ENCODE measurements at regions not wholly inside any gene's neighbourhood (a gene's known extent, or its start where the extent isn't known, plus 50 kb on each side); places are given as distances from the start of the nearest gene placed in this dataset.

- Histone ChIP-seq H4K91ac (ENCODE audit: low read length) (no peak overlapping the region), H2BK15ac (ENCODE audit: low read depth, poor library complexity, severe bottlenecking) (no peak overlapping the region), H2AFZ (ENCODE audit: low read depth, low read length) (no peak overlapping the region), H3K4me2 (ENCODE audit: low read length, poor library complexity, severe bottlenecking) (no peak overlapping the region), H3K4me3 (ENCODE audit: insufficient read depth in 1 of 2, low read depth in 1 of 2, low read length in 2 of 2) (no peak overlapping the region), H3K27ac (ENCODE audit: low read length, poor library complexity, severe bottlenecking) (no peak overlapping the region), H3K18ac (ENCODE audit: low read depth in 1 of 2, low read length in 2 of 2) (no peak overlapping the region), H2AK5ac (ENCODE audit: low read length, severe bottlenecking) (no peak overlapping the region), H3K4ac (ENCODE audit: low read depth in 1 of 2, low read length in 2 of 2) (no peak overlapping the region), H2BK12ac (ENCODE audit: low read length in 2 of 2) (no peak overlapping the region), H2BK120ac (ENCODE audit: low read depth, low read length) (no peak overlapping the region), H3K36me3 (ENCODE audit: control insufficient read depth in 1 of 2, insufficient read depth in 2 of 2, low read depth in 1 of 2, low read length in 2 of 2) (no peaks in the 10 kb centered on the region), H2BK5ac (ENCODE audit: low read depth, low read length, poor library complexity, severe bottlenecking) (no peak overlapping the region), H3K9ac (ENCODE audit: low read length) (no peak overlapping the region), H3K4me1 (ENCODE audit: control insufficient read depth, insufficient read depth, low read depth, low read length) (no peaks in the 10 kb centered on the region), H3K14ac (ENCODE audit: low read length in 2 of 2) (no peak overlapping the region), H3K27me3 (ENCODE audit: control insufficient read depth in 1 of 2, insufficient read depth in 1 of 2, low read length in 2 of 2) (no peaks in the 10 kb centered on the region), H3K9me3 (ENCODE audit: control insufficient read depth, low read length) (no peaks in the 10 kb centered on the region), H3K79me1 (replicated peaks; ENCODE audit: low read length, poor library complexity, severe bottlenecking) (no peaks in the 10 kb centered on the region), H3K23ac (ENCODE audit: low read length in 2 of 2) (no peak overlapping the region), H4K8ac (ENCODE audit: low read length) (no peak overlapping the region)
- no peak for DNase-seq
Measured at GRCh38 chrY:8151561-8151960, 1185.7 kb upstream of the TSPY4 start.

- no peak overlapping the region for H3K23ac ChIP-seq (ENCODE audit: low read length in 2 of 2)
- no peak overlapping the region for H2AK5ac ChIP-seq (ENCODE audit: low read length, severe bottlenecking)
- 91% methylated on average over 11 of the region's 23 CpGs for WGBS
- no peak overlapping the region for H2BK12ac ChIP-seq (ENCODE audit: low read length in 2 of 2)
- no peak overlapping the region for H3K18ac ChIP-seq (ENCODE audit: low read depth in 1 of 2, low read length in 2 of 2)
- no peak overlapping the region for H2BK120ac ChIP-seq (ENCODE audit: low read depth, low read length)
- no peak overlapping the region for H4K91ac ChIP-seq (ENCODE audit: low read length)
- H3K79me1 ChIP-seq (replicated peaks; ENCODE audit: low read length, poor library complexity, severe bottlenecking), result no peaks in the 10 kb centered on the region
- H2AFZ ChIP-seq (ENCODE audit: low read depth, low read length), result no peak overlapping the region
- no peak overlapping the region for H3K4me2 ChIP-seq (ENCODE audit: low read length, poor library complexity, severe bottlenecking)
- H3K4ac ChIP-seq (ENCODE audit: low read depth in 1 of 2, low read length in 2 of 2), result no peak overlapping the region
- no peak overlapping the region for H2BK15ac ChIP-seq (ENCODE audit: low read depth, poor library complexity, severe bottlenecking)
- H3K9me3 ChIP-seq (ENCODE audit: control insufficient read depth, low read length), result no peaks in the 10 kb centered on the region
- no peak overlapping the region for H3K4me3 ChIP-seq (ENCODE audit: insufficient read depth in 1 of 2, low read depth in 1 of 2, low read length in 2 of 2)
- no peak overlapping the region for H4K8ac ChIP-seq (ENCODE audit: low read length)
- H3K14ac ChIP-seq (ENCODE audit: low read length in 2 of 2), result no peak overlapping the region
- H2BK5ac ChIP-seq (ENCODE audit: low read depth, low read length, poor library complexity, severe bottlenecking), result no peak overlapping the region
- no peak overlapping the region for H3K27ac ChIP-seq (ENCODE audit: low read length, poor library complexity, severe bottlenecking)
- H3K4me1 ChIP-seq (ENCODE audit: control insufficient read depth, insufficient read depth, low read depth, low read length), result no peaks in the 10 kb centered on the region
- H3K27me3 ChIP-seq (ENCODE audit: control insufficient read depth in 1 of 2, insufficient read depth in 1 of 2, low read length in 2 of 2), result no peaks in the 10 kb centered on the region
- H3K36me3 ChIP-seq (ENCODE audit: control insufficient read depth in 1 of 2, insufficient read depth in 2 of 2, low read depth in 1 of 2, low read length in 2 of 2), result no peaks in the 10 kb centered on the region
- H3K9ac ChIP-seq (ENCODE audit: low read length), result no peak overlapping the region
- DNase-seq, result no peak
Measured at GRCh38 chrY:8128578-8128977, 1208.7 kb upstream of the TSPY4 start.

GRCh38 chrY:8125907-8126571, 1211.2 kb upstream of the TSPY4 start:
- no peak overlapping the region for H2BK120ac ChIP-seq (ENCODE audit: low read depth, low read length)
- H2BK12ac ChIP-seq (ENCODE audit: low read length in 2 of 2), result no peak overlapping the region
- no peak overlapping the region for H2BK5ac ChIP-seq (ENCODE audit: low read depth, low read length, poor library complexity, severe bottlenecking)
- no peak overlapping the region for H2AK5ac ChIP-seq (ENCODE audit: low read length, severe bottlenecking)
- no peak for DNase-seq
- no peaks in the 10 kb centered on the region for H3K27me3 ChIP-seq (ENCODE audit: control insufficient read depth in 1 of 2, insufficient read depth in 1 of 2, low read length in 2 of 2)
- no peak overlapping the region for H4K91ac ChIP-seq (ENCODE audit: low read length)
- H3K9ac ChIP-seq (ENCODE audit: low read length), result no peak overlapping the region
- H4K8ac ChIP-seq (ENCODE audit: low read length), result no peak overlapping the region
- H3K79me1 ChIP-seq (replicated peaks; ENCODE audit: low read length, poor library complexity, severe bottlenecking), result no peaks in the 10 kb centered on the region
- no peak overlapping the region for H3K27ac ChIP-seq (ENCODE audit: low read length, poor library complexity, severe bottlenecking)
- no peak overlapping the region for H3K23ac ChIP-seq (ENCODE audit: low read length in 2 of 2)
- H3K18ac ChIP-seq (ENCODE audit: low read depth in 1 of 2, low read length in 2 of 2), result no peak overlapping the region
- no peak overlapping the region for H2AFZ ChIP-seq (ENCODE audit: low read depth, low read length)
- H3K4me1 ChIP-seq (ENCODE audit: control insufficient read depth, insufficient read depth, low read depth, low read length), result no peaks in the 10 kb centered on the region
- 85% methylated on average over 8 of the region's 12 CpGs for WGBS
- no peak overlapping the region for H3K4ac ChIP-seq (ENCODE audit: low read depth in 1 of 2, low read length in 2 of 2)
- no peak overlapping the region for H3K4me3 ChIP-seq (ENCODE audit: insufficient read depth in 1 of 2, low read depth in 1 of 2, low read length in 2 of 2)
- H3K9me3 ChIP-seq (ENCODE audit: control insufficient read depth, low read length), result no peaks in the 10 kb centered on the region
- no peak overlapping the region for H2BK15ac ChIP-seq (ENCODE audit: low read depth, poor library complexity, severe bottlenecking)
- no peaks in the 10 kb centered on the region for H3K36me3 ChIP-seq (ENCODE audit: control insufficient read depth in 1 of 2, insufficient read depth in 2 of 2, low read depth in 1 of 2, low read length in 2 of 2)
- H3K14ac ChIP-seq (ENCODE audit: low read length in 2 of 2), result no peak overlapping the region
- no peak overlapping the region for H3K4me2 ChIP-seq (ENCODE audit: low read length, poor library complexity, severe bottlenecking)

- H3K79me1 ChIP-seq (replicated peaks; ENCODE audit: low read length, poor library complexity, severe bottlenecking), result no peaks in the 10 kb centered on the region
- H3K9me3 ChIP-seq (ENCODE audit: control insufficient read depth, low read length), result no peaks in the 10 kb centered on the region
- WGBS, result 67% methylated on average over 1 of the region's 1 CpG
- no peak overlapping the region for H3K14ac ChIP-seq (ENCODE audit: low read length in 2 of 2)
- no peak overlapping the region for H4K8ac ChIP-seq (ENCODE audit: low read length)
- no peak overlapping the region for H3K9ac ChIP-seq (ENCODE audit: low read length)
- no peak overlapping the region for H2BK12ac ChIP-seq (ENCODE audit: low read length in 2 of 2)
- no peak overlapping the region for H3K4me3 ChIP-seq (ENCODE audit: insufficient read depth in 1 of 2, low read depth in 1 of 2, low read length in 2 of 2)
- H3K27ac ChIP-seq (ENCODE audit: low read length, poor library complexity, severe bottlenecking), result no peak overlapping the region
- H4K91ac ChIP-seq (ENCODE audit: low read length), result no peak overlapping the region
- no peaks in the 10 kb centered on the region for H3K4me1 ChIP-seq (ENCODE audit: control insufficient read depth, insufficient read depth, low read depth, low read length)
- no peaks in the 10 kb centered on the region for H3K27me3 ChIP-seq (ENCODE audit: control insufficient read depth in 1 of 2, insufficient read depth in 1 of 2, low read length in 2 of 2)
- H3K23ac ChIP-seq (ENCODE audit: low read length in 2 of 2), result no peak overlapping the region
- H3K18ac ChIP-seq (ENCODE audit: low read depth in 1 of 2, low read length in 2 of 2), result no peak overlapping the region
- H3K36me3 ChIP-seq (ENCODE audit: control insufficient read depth in 1 of 2, insufficient read depth in 2 of 2, low read depth in 1 of 2, low read length in 2 of 2), result no peaks in the 10 kb centered on the region
- no peak overlapping the region for H2AFZ ChIP-seq (ENCODE audit: low read depth, low read length)
- no peak overlapping the region for H2AK5ac ChIP-seq (ENCODE audit: low read length, severe bottlenecking)
- no peak overlapping the region for H3K4ac ChIP-seq (ENCODE audit: low read depth in 1 of 2, low read length in 2 of 2)
- H3K4me2 ChIP-seq (ENCODE audit: low read length, poor library complexity, severe bottlenecking), result no peak overlapping the region
- H2BK15ac ChIP-seq (ENCODE audit: low read depth, poor library complexity, severe bottlenecking), result no peak overlapping the region
- no peak for DNase-seq
- H2BK120ac ChIP-seq (ENCODE audit: low read depth, low read length), result no peak overlapping the region
- no peak overlapping the region for H2BK5ac ChIP-seq (ENCODE audit: low read depth, low read length, poor library complexity, severe bottlenecking)
Measured at GRCh38 chrY:8121825-8122224, 1210.3 kb upstream of the AMELY start.
